IMR-90 (cell line): ENCODE measurements at regions not wholly inside any gene's neighbourhood (a gene's known extent, or its start where the extent isn't known, plus 50 kb on each side); places are given as distances from the start of the nearest gene placed in this dataset.

Experiments used
- ATAC-seq: fragments of 200-7000 bp; cut with Tn5 transposase; 2 replicates; pipeline ENCODE4 v1.9.1; 2020; ENCODE audit warnings: low read depth, mild to moderate bottlenecking, moderate library complexity
- BruUV-seq: library from RNA; stranded (reverse); fragments of 400-500 nt; replicated peaks from 2 replicates; lab custom pipeline; 2021; lab: Mats Ljungman, UMichigan
- CTCF ChIA-PET: fragments of 300-600 bp; formaldehyde crosslinking; extraction: SDS; loops from one replicate; lab custom pipeline; 2021; ENCODE audit warnings: antibody characterized with exemption; lab: Yijun Ruan, JAX
- POLR2A ChIA-PET: fragments of 300-600 bp; sonication (Branson Sonifier 250); formaldehyde crosslinking; loops from one replicate; lab custom pipeline; 2022; ENCODE audit warnings: antibody characterized with exemption; ENCODE audit not compliant: unreplicated experiment; lab: Charles Lee
- DNase-seq: peaks from one replicate; pipeline ENCODE4 v3.0.0; 2013
- H2AFZ ChIP-seq: replicated peaks from 2 replicates; pipeline ENCODE3; 2013; ENCODE audit warnings: low read length, mild to moderate bottlenecking; ENCODE audit not compliant: poor library complexity
- H2AK5ac ChIP-seq: 2 replicates; pipeline ENCODE4 v1.6.1; 2013; ENCODE audit warnings: low read depth, low read length, inconsistent platforms
- H2AK9ac ChIP-seq: replicated peaks from 2 replicates; pipeline ENCODE3; 2013; ENCODE audit warnings: mild to moderate bottlenecking, low read depth, low read length, moderate library complexity; ENCODE audit not compliant: poor library complexity
- H2BK120ac ChIP-seq: 2 replicates; pipeline ENCODE4 v1.6.1; 2013; ENCODE audit warnings: low read depth, low read length, inconsistent platforms
- H2BK15ac ChIP-seq: 3 replicates; pipeline ENCODE4 v1.6.1; 2013; ENCODE audit warnings: low read depth, low read length, inconsistent platforms
- H2BK20ac ChIP-seq: 2 replicates; pipeline ENCODE4 v1.6.1; 2013; ENCODE audit warnings: low read depth, mild to moderate bottlenecking, inconsistent platforms, low read length, moderate library complexity
- H2BK5ac ChIP-seq: 2 replicates; pipeline ENCODE4 v1.6.1; 2013; ENCODE audit warnings: mild to moderate bottlenecking, low read depth, low read length, inconsistent platforms; ENCODE audit not compliant: poor library complexity, severe bottlenecking
- H3K14ac ChIP-seq: replicated peaks from 2 replicates; pipeline ENCODE4 v1.6.1; 2013; ENCODE audit warnings: low read depth, low read length, inconsistent platforms
- H3K18ac ChIP-seq: 2 replicates; pipeline ENCODE4 v1.6.1; 2013; ENCODE audit warnings: low read depth, low read length, control low read depth
- H3K23ac ChIP-seq: 2 replicates; pipeline ENCODE4 v1.6.1; 2013; ENCODE audit warnings: low read depth, low read length, inconsistent platforms
- H3K27ac ChIP-seq: 2 replicates; pipeline ENCODE4 v1.5.1; 2013; ENCODE audit warnings: mild to moderate bottlenecking, control low read depth, low read length; ENCODE audit not compliant: insufficient read depth
- H3K27me3 ChIP-seq: 2 replicates; pipeline ENCODE4 v1.6.1; 2013; ENCODE audit warnings: low read length; ENCODE audit not compliant: control insufficient read depth, insufficient read depth
- H3K36me3 ChIP-seq: 2 replicates; pipeline ENCODE4 v1.6.1; 2013; ENCODE audit warnings: low read length, mixed read lengths; ENCODE audit not compliant: control insufficient read depth, insufficient read depth
- H3K4ac ChIP-seq: 2 replicates; pipeline ENCODE4 v1.6.1; 2013; ENCODE audit warnings: low read depth, low read length, inconsistent platforms
- H3K4me1 ChIP-seq: 2 replicates; pipeline ENCODE4 v1.6.1; 2013; ENCODE audit warnings: low read length, mixed read lengths; ENCODE audit not compliant: control insufficient read depth, insufficient read depth
- H3K4me2 ChIP-seq: 2 replicates; pipeline ENCODE4 v1.6.1; 2013; ENCODE audit warnings: low read depth, mild to moderate bottlenecking, control low read depth, low read length, moderate library complexity
- H3K4me3 ChIP-seq: 2 replicates; pipeline ENCODE4 v1.5.1; 2013; ENCODE audit warnings: low read depth, mild to moderate bottlenecking, control low read depth, low read length, moderate library complexity; ENCODE audit not compliant: insufficient read depth
- H3K56ac ChIP-seq: 2 replicates; pipeline ENCODE4 v1.6.1; 2013; ENCODE audit warnings: low read length, inconsistent platforms; ENCODE audit not compliant: insufficient read depth; ENCODE audit errors: extremely low read depth
- H3K79me1 ChIP-seq, 2 experiments: 2 replicates each; pipeline ENCODE4 v1.6.1; 2013; ENCODE audit warnings: low read length in 2 of 2, inconsistent platforms in 1 of 2, low read depth in 1 of 2
- H3K9ac ChIP-seq: 2 replicates; pipeline ENCODE4 v1.6.1; 2013; ENCODE audit warnings: low read depth, low read length, control low read depth
- H3K9me1 ChIP-seq: 2 replicates; pipeline ENCODE4 v1.6.1; 2013; ENCODE audit warnings: low read length, inconsistent platforms; ENCODE audit not compliant: insufficient read depth
- H3K9me3 ChIP-seq: 2 replicates; pipeline ENCODE4 v1.6.1; 2013; ENCODE audit warnings: low read length; ENCODE audit not compliant: control insufficient read depth, insufficient read depth
- H4K20me1 ChIP-seq: 2 replicates; pipeline ENCODE4 v1.6.1; 2013; ENCODE audit warnings: low read length, inconsistent platforms; ENCODE audit not compliant: insufficient read depth
- H4K5ac ChIP-seq: 2 replicates; pipeline ENCODE4 v1.6.1; 2013; ENCODE audit warnings: mild to moderate bottlenecking, low read depth, low read length, control low read depth
- H4K8ac ChIP-seq, 2 experiments: 2 replicates each; pipeline ENCODE4 v1.6.1; 2013; ENCODE audit warnings: low read depth in 2 of 2, low read length in 2 of 2, control low read depth in 1 of 2, inconsistent platforms in 1 of 2
- H4K91ac ChIP-seq: 2 replicates; pipeline ENCODE4 v1.6.1; 2013; ENCODE audit warnings: low read depth, low read length, inconsistent platforms; ENCODE audit not compliant: insufficient read depth
- BHLHE40 ChIP-seq: fragments of 150-350 bp; IDR thresholded peaks from 2 replicates; pipeline ENCODE4 v1.6.1; 2016; ENCODE audit warnings: mild to moderate bottlenecking, low read depth, low read length
- CEBPB ChIP-seq: IDR thresholded peaks from 2 replicates; pipeline ENCODE4 v1.6.1; 2012; ENCODE audit warnings: low read depth, low read length, improper control_type of control experiment
- CHD1 ChIP-seq: IDR thresholded peaks from 2 replicates; pipeline ENCODE4 v1.6.1; 2012; ENCODE audit warnings: low read depth, low read length, improper control_type of control experiment
- ELK1 ChIP-seq: fragments of 150-350 bp; IDR thresholded peaks from 2 replicates; pipeline ENCODE4 v1.6.1; 2016; ENCODE audit warnings: low read depth, mild to moderate bottlenecking, low read length, moderate library complexity, borderline replicate concordance
- FOS ChIP-seq: fragments of 150-350 bp; IDR thresholded peaks from 2 replicates; pipeline ENCODE4 v1.6.1; 2016; ENCODE audit warnings: low read depth, low read length
- MAFK ChIP-seq: IDR thresholded peaks from 2 replicates; pipeline ENCODE4 v1.6.1; 2012; ENCODE audit warnings: low read depth, low read length, improper control_type of control experiment
- MAZ ChIP-seq: IDR thresholded peaks from 2 replicates; pipeline ENCODE4 v1.6.1; 2012; ENCODE audit warnings: low read depth, mild to moderate bottlenecking, low read length, improper control_type of control experiment, moderate library complexity, borderline replicate concordance
- MXI1 ChIP-seq: IDR thresholded peaks from 2 replicates; pipeline ENCODE4 v1.6.1; 2012; ENCODE audit warnings: low read depth, mild to moderate bottlenecking, low read length, moderate library complexity, borderline replicate concordance
- NFE2L2 ChIP-seq: fragments of 150-350 bp; IDR thresholded peaks from 2 replicates; pipeline ENCODE4 v1.6.1; 2016; ENCODE audit warnings: low read depth, mild to moderate bottlenecking, low read length
- POLR2A ChIP-seq: IDR thresholded peaks from 2 replicates; pipeline ENCODE4 v1.6.1; 2012; ENCODE audit warnings: mild to moderate bottlenecking, low read depth, low read length
- RAD21 ChIP-seq: IDR thresholded peaks from 2 replicates; pipeline ENCODE4 v1.6.1; 2012; ENCODE audit warnings: low read length, improper control_type of control experiment
- RCOR1 ChIP-seq: IDR thresholded peaks from 2 replicates; pipeline ENCODE4 v1.6.1; 2012; ENCODE audit warnings: mild to moderate bottlenecking, low read length, improper control_type of control experiment; ENCODE audit not compliant: insufficient replicate concordance
- RFX5 ChIP-seq: IDR thresholded peaks from 2 replicates; pipeline ENCODE4 v1.8.0; 2012; ENCODE audit warnings: low read depth, mild to moderate bottlenecking, low read length, moderate library complexity
- SMC3 ChIP-seq: fragments of 150-350 bp; IDR thresholded peaks from 2 replicates; pipeline ENCODE4 v1.6.1; 2016; ENCODE audit warnings: low read depth, mild to moderate bottlenecking, antibody characterized with exemption, low read length, moderate library complexity
- WGBS, 2 experiments: methylation state at CpG; one replicate each; pipeline versions ENCODE4 v1.1.5 to v1.1.7; 2013; ENCODE audit warnings: missing lambda C conversion rate in 2 of 2; ENCODE audit not compliant: insufficient read length in 1 of 2; ENCODE audit errors: extremely low coverage in 2 of 2; 5-methylcytosine and 5-hydroxymethylcytosine counted together
- dilution Hi-C: fragments of 300-500 bp; cut with HindIII; formaldehyde crosslinking; loops from one replicate; pipeline ENCODE4 v1.14.3; 2018; ENCODE audit warnings: low sequenced_read_pairs; ENCODE audit not compliant: unreplicated experiment
- in situ Hi-C: fragments of 300-500 bp; cut with MboI; formaldehyde crosslinking; loops from 3 replicates; pipeline ENCODE4 v1.14.3; 2019; ENCODE audit warnings: low sequenced_read_pairs, inconsistent platforms, mixed read lengths
- intact Hi-C: fragments of 100-400 bp; cut with micrococcal nuclease; formaldehyde crosslinking; loops from 2 replicates; pipeline ENCODE4 v1.10.0; 2022
- TF ChIP-seq, protein P1 (sequence below): fragments of 150-350 bp; IDR thresholded peaks from 2 replicates; pipeline ENCODE4 v1.6.1; 2017; ENCODE audit warnings: mild to moderate bottlenecking, antibody characterized with exemption, low read length, low read depth
- TF ChIP-seq, protein P2 (sequence below): conservative IDR thresholded peaks from 2 replicates; pipeline ENCODE4 v1.5.1; 2012; ENCODE audit warnings: mild to moderate bottlenecking, low read depth, low read length, improper control_type of control experiment

DNA sequence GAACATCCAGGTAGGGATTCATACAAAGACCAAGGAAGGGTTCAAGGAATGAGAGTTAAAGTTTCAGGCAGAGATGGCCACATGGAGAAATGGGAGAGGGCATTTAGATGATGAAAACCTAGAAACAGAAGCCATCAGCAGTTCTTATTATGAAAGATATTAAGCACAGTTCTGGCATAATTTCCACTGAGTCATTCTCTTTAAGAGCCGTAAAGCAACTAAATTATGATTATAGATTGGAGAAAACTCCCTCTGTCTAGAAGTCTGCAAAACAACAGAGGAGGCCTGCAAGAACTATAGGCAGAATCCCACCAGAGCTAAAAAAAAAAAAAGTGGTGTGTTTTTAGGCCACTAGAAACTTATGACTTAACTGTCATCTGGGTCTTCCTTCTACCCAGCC is 157.1 kb upstream of the MPDZ start:
- no peak for ATAC-seq

More for the DNA sequence above, 157.1 kb upstream of the MPDZ start:
- in situ Hi-C loops, result no loop called here
- WGBS, 2 experiments, result no CpG with 5 or more reads among the region's 1 CpG
- Histone ChIP-seq H2AFZ (no peak overlapping the region), H3K14ac (no peak overlapping the region), H3K4ac (no peak overlapping the region), H3K27me3 (peaks cover 2% of the 10 kb centered on the region), H4K5ac (no peak overlapping the region), H2BK5ac (no peak overlapping the region), H3K79me1 (no peaks in the 10 kb centered on the region), H4K8ac (no peak overlapping the region), H3K9me1 (no peaks in the 10 kb centered on the region), H3K4me3 (no peak overlapping the region), H2BK20ac (no peak overlapping the region), H3K4me2 (no peak overlapping the region), H3K9ac (no peak overlapping the region), H3K56ac (no peak overlapping the region), H3K18ac (no peak overlapping the region), H3K27ac (no peak overlapping the region), H2BK15ac (no peak overlapping the region), H3K9me3 (no peaks in the 10 kb centered on the region), H4K20me1 (no peaks in the 10 kb centered on the region), H3K23ac (no peak overlapping the region), H3K4me1 (no peaks in the 10 kb centered on the region), H2AK9ac (no peak overlapping the region), H2AK5ac (no peak overlapping the region), H3K36me3 (no peaks in the 10 kb centered on the region), H4K91ac (no peak overlapping the region), H2BK120ac (no peak overlapping the region)
- TF ChIP-seq BHLHE40 (no peak), SMC3 (no peak), RAD21 (no peak), CEBPB (no peak), MAFK (no peak), FOS (no peak), RFX5 (no peak), MAZ (no peak), RCOR1 (no peak), MXI1 (no peak), CHD1 (no peak), NFE2L2 (no peak), ELK1 (no peak), POLR2A (no peak)
- TF ChIP-seq, protein P1, sequence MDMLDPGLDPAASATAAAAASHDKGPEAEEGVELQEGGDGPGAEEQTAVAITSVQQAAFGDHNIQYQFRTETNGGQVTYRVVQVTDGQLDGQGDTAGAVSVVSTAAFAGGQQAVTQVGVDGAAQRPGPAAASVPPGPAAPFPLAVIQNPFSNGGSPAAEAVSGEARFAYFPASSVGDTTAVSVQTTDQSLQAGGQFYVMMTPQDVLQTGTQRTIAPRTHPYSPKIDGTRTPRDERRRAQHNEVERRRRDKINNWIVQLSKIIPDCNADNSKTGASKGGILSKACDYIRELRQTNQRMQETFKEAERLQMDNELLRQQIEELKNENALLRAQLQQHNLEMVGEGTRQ, result no peak
- TF ChIP-seq, protein P2, sequence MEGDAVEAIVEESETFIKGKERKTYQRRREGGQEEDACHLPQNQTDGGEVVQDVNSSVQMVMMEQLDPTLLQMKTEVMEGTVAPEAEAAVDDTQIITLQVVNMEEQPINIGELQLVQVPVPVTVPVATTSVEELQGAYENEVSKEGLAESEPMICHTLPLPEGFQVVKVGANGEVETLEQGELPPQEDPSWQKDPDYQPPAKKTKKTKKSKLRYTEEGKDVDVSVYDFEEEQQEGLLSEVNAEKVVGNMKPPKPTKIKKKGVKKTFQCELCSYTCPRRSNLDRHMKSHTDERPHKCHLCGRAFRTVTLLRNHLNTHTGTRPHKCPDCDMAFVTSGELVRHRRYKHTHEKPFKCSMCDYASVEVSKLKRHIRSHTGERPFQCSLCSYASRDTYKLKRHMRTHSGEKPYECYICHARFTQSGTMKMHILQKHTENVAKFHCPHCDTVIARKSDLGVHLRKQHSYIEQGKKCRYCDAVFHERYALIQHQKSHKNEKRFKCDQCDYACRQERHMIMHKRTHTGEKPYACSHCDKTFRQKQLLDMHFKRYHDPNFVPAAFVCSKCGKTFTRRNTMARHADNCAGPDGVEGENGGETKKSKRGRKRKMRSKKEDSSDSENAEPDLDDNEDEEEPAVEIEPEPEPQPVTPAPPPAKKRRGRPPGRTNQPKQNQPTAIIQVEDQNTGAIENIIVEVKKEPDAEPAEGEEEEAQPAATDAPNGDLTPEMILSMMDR, result no peak
- ChIA-PET POLR2A (no interaction called here), CTCF (interaction anchor here (0.6 kb wide), 2 partner anchors 21 to 395 kb away, joined by 5 to 6 read pairs; no protein-coding TSS in a partner anchor)
- BruUV-seq, result no TSS peak
- intact Hi-C loops, result no loop called here
- DNase-seq, result no peak
- dilution Hi-C loops, result loop anchor here (25.0 kb wide), 1 partner anchor 1001 kb away; no protein-coding TSS in a partner anchor
